Mammary epithelial cell (primary cell): ENCODE measurements at regions not wholly inside any gene's neighbourhood (a gene's known extent, or its start where the extent isn't known, plus 50 kb on each side); places are given as distances from the start of the nearest gene placed in this dataset.

Experiments
- EZH2 ChIP-seq: IDR thresholded peaks from 2 replicates; pipeline ENCODE4 v1.6.1; 2012; ENCODE audit warnings: low read length, inconsistent platforms, borderline replicate concordance
- TF ChIP-seq, protein P1 (sequence below), 2 donors: IDR thresholded peaks in 1 of 2; conservative IDR thresholded peaks in 1 of 2; 2 replicates each; pipeline ENCODE4 v1.5.1; 2011 to 2012; ENCODE audit warnings: inconsistent platforms in 2 of 2, low read length in 2 of 2, mild to moderate bottlenecking in 2 of 2, control low read depth in 1 of 2, low read depth in 1 of 2; ENCODE audit not compliant: insufficient read depth in 1 of 2; ENCODE audit errors: extremely low read depth in 1 of 2

DNA sequence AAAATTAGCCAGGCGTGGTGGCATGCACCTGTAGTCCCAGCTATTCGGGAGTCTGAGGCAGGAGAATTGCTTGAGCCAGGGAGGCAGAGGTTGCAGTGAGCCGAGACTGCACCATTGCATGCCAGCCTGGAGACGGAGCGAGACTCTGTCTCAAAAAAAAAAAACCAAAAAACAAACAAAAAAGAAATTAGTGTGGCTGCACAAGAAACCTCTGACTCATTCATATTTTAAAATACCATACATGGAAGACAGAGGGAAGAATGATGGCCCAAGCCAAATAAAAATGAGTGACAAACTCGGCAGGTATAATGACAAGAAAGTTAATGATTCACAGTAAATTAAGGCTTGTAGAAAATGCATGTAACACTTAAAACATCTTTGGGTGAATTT lies 875.8 kb downstream of the EPHA4 start:
- TF ChIP-seq, protein P1, sequence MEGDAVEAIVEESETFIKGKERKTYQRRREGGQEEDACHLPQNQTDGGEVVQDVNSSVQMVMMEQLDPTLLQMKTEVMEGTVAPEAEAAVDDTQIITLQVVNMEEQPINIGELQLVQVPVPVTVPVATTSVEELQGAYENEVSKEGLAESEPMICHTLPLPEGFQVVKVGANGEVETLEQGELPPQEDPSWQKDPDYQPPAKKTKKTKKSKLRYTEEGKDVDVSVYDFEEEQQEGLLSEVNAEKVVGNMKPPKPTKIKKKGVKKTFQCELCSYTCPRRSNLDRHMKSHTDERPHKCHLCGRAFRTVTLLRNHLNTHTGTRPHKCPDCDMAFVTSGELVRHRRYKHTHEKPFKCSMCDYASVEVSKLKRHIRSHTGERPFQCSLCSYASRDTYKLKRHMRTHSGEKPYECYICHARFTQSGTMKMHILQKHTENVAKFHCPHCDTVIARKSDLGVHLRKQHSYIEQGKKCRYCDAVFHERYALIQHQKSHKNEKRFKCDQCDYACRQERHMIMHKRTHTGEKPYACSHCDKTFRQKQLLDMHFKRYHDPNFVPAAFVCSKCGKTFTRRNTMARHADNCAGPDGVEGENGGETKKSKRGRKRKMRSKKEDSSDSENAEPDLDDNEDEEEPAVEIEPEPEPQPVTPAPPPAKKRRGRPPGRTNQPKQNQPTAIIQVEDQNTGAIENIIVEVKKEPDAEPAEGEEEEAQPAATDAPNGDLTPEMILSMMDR (conservative IDR thresholded peaks at IDR 0.05 in 1 of 2, IDR thresholded peaks at IDR 0.05 in 1 of 2; ENCODE audit: extremely low read depth in 1 of 2, insufficient read depth in 1 of 2, low read depth in 1 of 2, low read length in 2 of 2) = no peak
- TF ChIP-seq EZH2 = no peak
